SK-N-MC (cell line): ENCODE measurements at regions not wholly inside any gene's neighbourhood (a gene's known extent, or its start where the extent isn't known, plus 50 kb on each side); places are given as distances from the start of the nearest gene placed in this dataset.

Source experiments
- EZH2 ChIP-seq: fragments of 200-600 bp; sonication (generic); IDR thresholded peaks from one replicate; pipeline ENCODE4 v1.6.1; 2017; ENCODE audit warnings: antibody characterized with exemption
- POLR2AphosphoS5 ChIP-seq: IDR thresholded peaks from 2 replicates; pipeline ENCODE4 v1.6.1; 2012; ENCODE audit warnings: mild to moderate bottlenecking, low read depth, low read length, borderline replicate concordance

DNA sequence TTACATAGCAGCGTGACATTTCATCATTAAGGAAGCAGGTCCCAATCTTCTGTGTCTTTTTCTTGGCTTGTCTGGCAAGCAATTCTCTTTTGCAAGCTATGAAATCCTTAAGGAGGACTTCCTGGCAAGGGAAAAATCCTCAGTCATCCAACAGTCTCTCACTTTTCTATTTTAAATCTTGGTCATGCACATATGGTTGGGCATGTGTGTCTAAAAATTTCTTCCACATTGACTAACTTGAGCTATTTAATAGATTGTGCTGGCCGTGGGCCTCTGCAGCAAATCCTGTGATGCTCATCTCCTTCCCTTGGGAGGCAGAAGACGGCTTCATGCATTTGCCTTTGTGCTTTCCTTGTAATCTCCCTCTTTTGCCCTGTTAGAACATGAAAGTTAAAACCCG lies 634.3 kb upstream of the FANCL start:
- TF ChIP-seq EZH2: no peak
- TF ChIP-seq POLR2AphosphoS5: no peak
